ENCODE measurements at regions not wholly inside any gene's neighbourhood (a gene's known extent, or its start where the extent isn't known, plus 50 kb on each side); places are given as distances from the start of the nearest gene placed in this dataset.
"Not testable (repeated sequence)": the region's sequence is repeated elsewhere in the genome, so short reads cannot be mapped to it uniquely, and the experiment has no call there.

DNA sequence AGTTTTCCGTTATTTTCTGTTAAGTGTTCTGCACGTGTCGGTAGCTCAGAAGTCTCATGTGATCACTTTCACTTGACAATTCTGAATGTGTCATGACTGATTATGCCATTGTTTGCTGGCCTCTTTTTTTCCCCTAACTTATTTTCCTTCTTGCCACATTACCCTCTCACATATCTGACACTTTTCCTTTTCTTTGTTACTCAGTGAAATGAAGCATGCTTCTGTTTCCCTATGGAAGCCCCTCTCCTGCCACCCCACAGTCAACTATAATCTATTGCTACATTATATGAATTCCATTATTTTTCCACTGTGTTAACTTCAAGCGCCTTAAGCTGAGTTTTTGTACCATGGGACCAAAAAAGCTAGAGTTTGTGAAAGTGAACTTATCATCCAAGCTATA lies 531.6 kb upstream of the HS3ST5 start:
- no peak overlapping the region for H3K4me3 ChIP-seq (replicated peaks in 1 of 2; ENCODE audit: low read depth in 1 of 2, low read length in 2 of 2)
- TF ChIP-seq CBX3 (IDR thresholded peaks at IDR 0.05; ENCODE audit: low read depth) (no peak), EGR1 (IDR thresholded peaks at IDR 0.05; ENCODE audit: low read depth) (no peak), POLR2A (IDR thresholded peaks at IDR 0.05; ENCODE audit: borderline replicate concordance, extremely low read depth, insufficient read depth, insufficient read length) (no peak), ELF1 (IDR thresholded peaks at IDR 0.05; ENCODE audit: borderline replicate concordance, low read depth) (no peak)
- TF ChIP-seq, protein P1, sequence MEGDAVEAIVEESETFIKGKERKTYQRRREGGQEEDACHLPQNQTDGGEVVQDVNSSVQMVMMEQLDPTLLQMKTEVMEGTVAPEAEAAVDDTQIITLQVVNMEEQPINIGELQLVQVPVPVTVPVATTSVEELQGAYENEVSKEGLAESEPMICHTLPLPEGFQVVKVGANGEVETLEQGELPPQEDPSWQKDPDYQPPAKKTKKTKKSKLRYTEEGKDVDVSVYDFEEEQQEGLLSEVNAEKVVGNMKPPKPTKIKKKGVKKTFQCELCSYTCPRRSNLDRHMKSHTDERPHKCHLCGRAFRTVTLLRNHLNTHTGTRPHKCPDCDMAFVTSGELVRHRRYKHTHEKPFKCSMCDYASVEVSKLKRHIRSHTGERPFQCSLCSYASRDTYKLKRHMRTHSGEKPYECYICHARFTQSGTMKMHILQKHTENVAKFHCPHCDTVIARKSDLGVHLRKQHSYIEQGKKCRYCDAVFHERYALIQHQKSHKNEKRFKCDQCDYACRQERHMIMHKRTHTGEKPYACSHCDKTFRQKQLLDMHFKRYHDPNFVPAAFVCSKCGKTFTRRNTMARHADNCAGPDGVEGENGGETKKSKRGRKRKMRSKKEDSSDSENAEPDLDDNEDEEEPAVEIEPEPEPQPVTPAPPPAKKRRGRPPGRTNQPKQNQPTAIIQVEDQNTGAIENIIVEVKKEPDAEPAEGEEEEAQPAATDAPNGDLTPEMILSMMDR (IDR thresholded peaks at IDR 0.05 in 2 of 3, conservative IDR thresholded peaks at IDR 0.05 in 1 of 3; ENCODE audit: borderline replicate concordance in 1 of 3, insufficient read depth in 1 of 3, low read depth in 2 of 3, low read length in 2 of 3), result no peak
- TF ChIP-seq, protein P2, sequence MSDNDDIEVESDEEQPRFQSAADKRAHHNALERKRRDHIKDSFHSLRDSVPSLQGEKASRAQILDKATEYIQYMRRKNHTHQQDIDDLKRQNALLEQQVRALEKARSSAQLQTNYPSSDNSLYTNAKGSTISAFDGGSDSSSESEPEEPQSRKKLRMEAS (IDR thresholded peaks at IDR 0.05), result no peak
- H3K9ac ChIP-seq (ENCODE audit: low read length), result no peak overlapping the region
- H3K9me2 ChIP-seq (ENCODE audit: insufficient read depth), result no peaks in the 10 kb centered on the region
- H3K79me2 ChIP-seq (ENCODE audit: insufficient read depth, low read length), result no peaks in the 10 kb centered on the region
- no peaks in the 10 kb centered on the region for H3K27me3 ChIP-seq (ENCODE audit: insufficient read depth, low read length)
- no peak overlapping the region for H3K4me2 ChIP-seq (ENCODE audit: low read length)
- no peak for DNase-seq (ENCODE audit: low read depth, low spot score)
- H3K4me1 ChIP-seq (ENCODE audit: control insufficient read depth in 1 of 2, insufficient read depth in 2 of 2, low read length in 2 of 2), result no peaks in the 10 kb centered on the region
- intact Hi-C loops (cut with micrococcal nuclease), result no loop called here
- H3K36me3 ChIP-seq (ENCODE audit: control insufficient read depth in 1 of 2, insufficient read depth in 2 of 2, low read length in 2 of 2), result no peaks in the 10 kb centered on the region
- H2AFZ ChIP-seq (ENCODE audit: low read depth, low read length, poor library complexity, severe bottlenecking), result no peak overlapping the region
- CTCF ChIA-PET, result no interaction called here
- no peaks in the 10 kb centered on the region for H4K20me1 ChIP-seq (ENCODE audit: insufficient read depth)
- no TSS peak for BruUV-seq (replicated peaks)
- no peak for ATAC-seq
- no peaks in the 10 kb centered on the region for H3K9me3 ChIP-seq (ENCODE audit: control insufficient read depth in 1 of 2, insufficient read depth in 1 of 2, low read depth in 1 of 2, low read length in 2 of 2)
- POLR2A ChIA-PET, result no interaction called here
- H3K27ac ChIP-seq (ENCODE audit: low read depth, low read length), result no peak overlapping the region
- RAD21 ChIA-PET (ENCODE audit: low non-redundant PET in 1 of 2, low total read pairs in 2 of 2, uncharacterized antibody in 2 of 2, unreplicated experiment in 2 of 2), result no interaction called here

DNA sequence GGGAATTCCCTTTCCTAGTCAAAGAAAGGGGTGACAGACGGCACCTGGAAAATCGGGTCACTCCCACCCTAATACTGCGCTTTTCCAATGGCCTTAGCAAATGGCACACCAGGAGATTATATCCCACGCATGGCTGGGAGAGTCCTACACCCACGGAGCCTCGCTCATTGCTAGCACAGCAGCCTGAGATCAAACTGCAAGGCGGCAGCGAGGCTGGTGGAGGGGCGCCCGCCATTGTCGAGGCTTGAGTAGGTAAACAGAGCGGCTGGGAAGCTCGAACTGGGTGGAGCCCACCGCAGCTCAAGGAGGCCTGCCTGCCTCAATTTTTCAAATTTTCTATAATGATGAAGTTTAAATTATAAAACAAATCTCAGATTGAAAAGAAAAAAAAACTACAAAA lies 522.7 kb upstream of the HS3ST5 start:
- H3K9ac ChIP-seq (ENCODE audit: low read length); H3K27ac ChIP-seq (ENCODE audit: low read depth, low read length); DNase-seq (ENCODE audit: low read depth, low spot score); H3K4me3 ChIP-seq (replicated peaks in 1 of 2; ENCODE audit: low read depth in 1 of 2, low read length in 2 of 2); ATAC-seq; POLR2A ChIA-PET; RAD21 ChIA-PET (ENCODE audit: low non-redundant PET in 1 of 2, low total read pairs in 2 of 2, uncharacterized antibody in 2 of 2, unreplicated experiment in 2 of 2); H3K27me3 ChIP-seq (ENCODE audit: insufficient read depth, low read length); H2AFZ ChIP-seq (ENCODE audit: low read depth, low read length, poor library complexity, severe bottlenecking); H3K9me3 ChIP-seq (ENCODE audit: control insufficient read depth in 1 of 2, insufficient read depth in 1 of 2, low read depth in 1 of 2, low read length in 2 of 2); H3K9me2 ChIP-seq (ENCODE audit: insufficient read depth); BruUV-seq (replicated peaks); H3K36me3 ChIP-seq (ENCODE audit: control insufficient read depth in 1 of 2, insufficient read depth in 2 of 2, low read length in 2 of 2); CTCF ChIA-PET; H3K79me2 ChIP-seq (ENCODE audit: insufficient read depth, low read length); H3K4me2 ChIP-seq (ENCODE audit: low read length); H4K20me1 ChIP-seq (ENCODE audit: insufficient read depth); intact Hi-C loops (cut with micrococcal nuclease); H3K4me1 ChIP-seq (ENCODE audit: control insufficient read depth in 1 of 2, insufficient read depth in 2 of 2, low read length in 2 of 2): not testable (repeated sequence)
